CD4-positive, alpha-beta T cell treated with Interleukin-2 at 100 ng/mL for 4 hours (primary cell): ENCODE measurements at regions not wholly inside any gene's neighbourhood (a gene's known extent, or its start where the extent isn't known, plus 50 kb on each side); places are given as distances from the start of the nearest gene placed in this dataset.
A peak's percentile ranks its signal among the peaks of the same experiment; 100 is the strongest.

Source experiments
- DNase-seq: peaks from one replicate; pipeline ENCODE4 v3.0.0-alpha.2; 2020; ENCODE audit warnings: low spot score

- DNase-seq = no peak
Observed at GRCh38 chr2:128726236-128726635, 407.6 kb upstream of the HS6ST1 start.

- no peak for DNase-seq
Observed at GRCh38 chr2:128726911-128727310, 408.2 kb upstream of the HS6ST1 start.

GRCh38 chr2:128727404-128727803, 408.7 kb upstream of the HS6ST1 start:
- DNase-seq = no peak

- no peak for DNase-seq
Observed at GRCh38 chr2:128727914-128728313, 409.2 kb upstream of the HS6ST1 start.

- no peak for DNase-seq
Observed at GRCh38 chr2:128729051-128729450, 410.4 kb upstream of the HS6ST1 start.

GRCh38 chr2:128731994-128732650, 413.5 kb upstream of the HS6ST1 start:
- no peak for DNase-seq

GRCh38 chr2:128732976-128733431, 414.3 kb upstream of the HS6ST1 start:
- DNase-seq = no peak

GRCh38 chr2:128733450-128733849, 414.8 kb upstream of the HS6ST1 start:
- DNase-seq = no peak

GRCh38 chr2:128734521-128735295, 416.0 kb upstream of the HS6ST1 start:
- DNase-seq = no peak

- no peak for DNase-seq
Observed at GRCh38 chr2:128735296-128735960, 416.8 kb upstream of the HS6ST1 start.

GRCh38 chr2:128736046-128736688, 417.5 kb upstream of the HS6ST1 start:
- no peak for DNase-seq

- DNase-seq = peak; percentile 45
Observed at GRCh38 chr2:128736689-128737545, 418.2 kb upstream of the HS6ST1 start.

- no peak for DNase-seq
Observed at GRCh38 chr2:128737546-128737826, 418.8 kb upstream of the HS6ST1 start.

GRCh38 chr2:128738446-128739110, 419.9 kb upstream of the HS6ST1 start:
- no peak for DNase-seq

- DNase-seq = no peak
Observed at GRCh38 chr2:128742467-128742866, 423.8 kb upstream of the HS6ST1 start.

- DNase-seq = no peak
Observed at GRCh38 chr2:128745946-128746345, 427.3 kb upstream of the HS6ST1 start.

- DNase-seq = no peak
Observed at GRCh38 chr2:128746356-128746755, 427.7 kb upstream of the HS6ST1 start.

GRCh38 chr2:128748336-128748735, 429.7 kb upstream of the HS6ST1 start:
- DNase-seq = no peak

GRCh38 chr2:128748835-128749605, 430.4 kb upstream of the HS6ST1 start:
- no peak for DNase-seq
